HK-2 (cell line): ENCODE measurements at regions not wholly inside any gene's neighbourhood (a gene's known extent, or its start where the extent isn't known, plus 50 kb on each side); places are given as distances from the start of the nearest gene placed in this dataset.
"Not testable (repeated sequence)": the region's sequence is repeated elsewhere in the genome, so short reads cannot be mapped to it uniquely, and the experiment has no call there.

ENCODE experiments used
- DNase-seq: peaks from one replicate; pipeline ENCODE4 v3.0.0-alpha.2; 2018; ENCODE audit not compliant: unreplicated experiment

DNA sequence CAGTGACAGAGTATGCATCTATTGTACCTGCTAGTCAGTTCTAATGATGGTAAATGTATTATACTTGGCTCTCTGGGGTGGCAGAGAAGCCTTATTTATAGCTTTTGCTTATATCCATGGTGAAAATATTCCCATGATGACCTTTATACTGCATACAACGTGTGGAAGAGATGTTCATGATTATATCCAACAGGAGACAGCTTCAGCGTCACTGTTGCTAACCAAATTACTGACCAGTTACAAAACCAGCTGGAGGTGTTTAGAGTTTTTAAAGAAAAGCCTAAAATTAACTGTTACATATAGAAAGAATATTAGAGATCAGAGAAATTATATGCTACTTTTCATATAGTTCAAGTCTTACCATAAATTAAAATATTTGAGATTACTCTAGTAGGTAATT lies 280.8 kb downstream of the ETV1 start:
- no peak for DNase-seq

DNA sequence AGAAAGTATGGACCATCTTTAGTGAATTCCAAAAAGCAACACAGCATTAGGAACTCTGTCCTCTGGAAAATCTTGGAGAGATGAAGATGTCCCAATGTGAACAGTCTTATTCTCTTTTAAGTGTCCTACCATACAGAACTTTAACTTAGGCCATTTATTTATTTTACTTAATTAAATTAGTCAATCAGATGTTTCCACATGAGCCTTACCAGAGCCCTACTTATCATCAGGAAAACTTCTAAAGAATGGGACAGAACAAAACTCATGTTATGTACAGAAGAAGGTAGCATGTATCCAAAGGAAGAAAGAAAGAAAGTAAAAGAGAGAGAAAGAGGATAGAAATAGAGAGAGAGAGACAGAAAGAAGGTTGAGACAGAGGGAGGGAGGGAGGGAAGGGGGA lies 276.4 kb downstream of the ETV1 start:
- no peak for DNase-seq

DNA sequence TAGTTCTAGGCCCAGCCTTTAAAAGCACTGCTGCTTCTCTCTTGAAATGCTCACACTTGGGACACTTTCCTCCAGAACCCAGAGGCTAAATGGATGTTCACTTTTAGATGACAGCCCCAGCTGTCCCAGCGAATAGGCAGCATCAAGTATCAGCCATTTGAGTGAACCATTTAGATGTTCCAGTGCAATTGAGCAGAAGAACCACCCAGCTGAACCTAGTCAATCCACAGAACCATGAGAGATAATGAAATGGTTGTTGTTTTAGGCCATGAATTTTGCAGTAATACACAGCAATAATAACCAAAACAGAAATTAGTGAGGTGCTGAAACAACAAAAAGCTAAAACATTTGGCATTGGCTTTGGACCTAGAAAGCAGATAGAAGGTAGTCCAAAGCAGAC lies 273.9 kb downstream of the ETV1 start:
- no peak for DNase-seq

- no peak for DNase-seq
These were observed 272.4 kb downstream of the ETV1 start for GRCh38 chr7:13717031-13717430.

- DNase-seq = no peak
These were observed 265.1 kb downstream of the ETV1 start for GRCh38 chr7:13724191-13724976.

GRCh38 chr7:13724977-13725566 lies 264.4 kb downstream of the ETV1 start:
- no peak for DNase-seq

- DNase-seq = no peak
These were observed 263.9 kb downstream of the ETV1 start for GRCh38 chr7:13725591-13725990.

DNA sequence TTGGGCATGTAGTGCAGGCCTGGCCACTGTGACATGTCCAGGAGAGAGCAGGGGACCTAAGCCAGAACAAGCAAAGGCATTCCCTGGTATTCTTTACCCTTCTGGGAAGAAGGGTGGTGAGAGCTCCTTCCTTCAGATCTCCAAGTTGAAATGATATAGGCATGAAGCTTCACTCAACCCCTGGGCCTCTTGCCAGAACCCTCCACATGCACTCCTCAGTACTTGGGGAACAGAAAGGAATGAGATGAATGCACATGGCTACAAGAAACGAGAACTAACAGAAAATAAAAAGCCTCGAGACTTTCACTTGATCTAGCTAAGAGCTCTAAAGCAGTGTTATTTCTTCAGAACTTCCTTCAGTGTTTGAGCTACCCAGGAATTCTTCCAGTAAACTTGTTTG lies 262.2 kb downstream of the ETV1 start:
- no peak for DNase-seq

DNA sequence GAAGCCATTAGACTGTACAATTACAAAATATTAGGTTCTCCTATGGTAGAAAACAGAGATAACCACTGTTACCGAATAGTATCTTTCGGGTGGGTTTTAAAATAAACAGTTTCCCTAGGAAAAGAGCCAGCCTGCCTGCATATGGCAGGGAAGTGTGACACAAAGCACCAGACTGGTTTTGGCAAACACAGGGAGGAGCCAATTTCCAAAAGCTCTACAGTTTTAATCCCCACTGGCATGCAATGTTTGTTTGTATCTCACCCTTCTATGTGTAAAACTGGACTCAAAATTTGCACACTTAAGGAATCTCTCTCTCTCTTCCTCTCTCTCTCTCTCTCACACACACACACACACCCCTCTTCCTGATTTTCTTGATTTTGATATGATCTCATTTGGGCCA lies 261.7 kb downstream of the ETV1 start:
- no peak for DNase-seq

GRCh38 chr7:13728430-13728829 lies 261.0 kb downstream of the ETV1 start:
- DNase-seq = not testable (repeated sequence)

DNA sequence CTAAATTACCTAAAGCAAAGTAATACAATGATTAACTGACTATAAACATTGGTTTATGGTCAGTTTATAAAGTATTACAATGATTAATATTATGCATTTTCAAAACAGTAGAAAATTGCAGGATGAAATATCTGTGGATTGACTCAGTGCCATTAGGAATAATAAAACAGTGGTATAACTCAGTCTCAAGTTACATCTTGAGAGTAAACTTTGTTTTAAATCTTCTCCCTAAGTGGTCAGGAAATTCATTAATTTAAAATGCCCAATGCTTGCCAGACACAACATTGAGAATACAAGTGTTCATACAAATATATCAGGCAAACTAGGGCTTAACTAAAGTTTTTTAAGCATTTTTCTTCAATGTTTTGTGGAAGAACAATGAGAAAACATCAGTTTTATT lies 257.8 kb downstream of the ETV1 start:
- no peak for DNase-seq

DNA sequence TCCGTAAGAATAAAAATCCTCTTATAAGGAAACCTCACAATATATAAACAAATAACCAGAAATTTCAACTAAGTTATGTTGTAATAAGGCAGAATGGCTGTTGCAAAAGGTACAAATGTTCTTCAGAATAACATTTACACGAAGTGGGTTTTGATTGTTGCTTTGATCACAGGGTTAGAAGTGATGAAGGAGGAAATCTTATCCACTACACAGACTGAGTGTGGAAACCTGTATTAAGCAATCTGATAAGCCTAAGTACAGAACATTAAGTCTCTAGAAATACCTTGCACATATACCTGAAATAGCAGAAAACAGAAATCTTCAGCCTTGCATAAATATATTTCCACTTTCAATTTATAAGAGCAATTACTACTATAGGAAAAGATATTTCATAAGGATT lies 251.9 kb downstream of the ETV1 start:
- no peak for DNase-seq

GRCh38 chr7:13742126-13742525 lies 247.3 kb downstream of the ETV1 start:
- DNase-seq = no peak

GRCh38 chr7:13742811-13743210 lies 246.7 kb downstream of the ETV1 start:
- peak; percentile 7 for DNase-seq

DNA sequence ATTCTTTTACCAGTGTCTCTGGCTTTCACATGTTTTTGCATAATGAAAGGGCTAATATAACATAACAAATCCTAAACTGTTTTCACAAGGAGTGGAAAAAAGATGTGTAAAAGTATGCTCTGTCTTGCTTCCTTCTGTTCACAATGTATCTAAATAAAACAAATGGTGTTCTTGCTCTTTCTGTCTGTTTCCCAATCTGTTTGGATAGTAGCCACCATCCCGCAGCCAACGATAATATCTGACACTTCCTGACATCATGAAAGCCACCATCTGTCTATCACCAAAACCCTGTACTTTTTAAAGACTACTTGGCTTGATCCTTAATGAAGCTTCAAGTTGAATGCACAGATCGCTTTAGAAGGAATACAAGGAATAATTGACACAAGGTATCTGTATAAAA lies 246.2 kb downstream of the ETV1 start:
- no peak for DNase-seq

DNA sequence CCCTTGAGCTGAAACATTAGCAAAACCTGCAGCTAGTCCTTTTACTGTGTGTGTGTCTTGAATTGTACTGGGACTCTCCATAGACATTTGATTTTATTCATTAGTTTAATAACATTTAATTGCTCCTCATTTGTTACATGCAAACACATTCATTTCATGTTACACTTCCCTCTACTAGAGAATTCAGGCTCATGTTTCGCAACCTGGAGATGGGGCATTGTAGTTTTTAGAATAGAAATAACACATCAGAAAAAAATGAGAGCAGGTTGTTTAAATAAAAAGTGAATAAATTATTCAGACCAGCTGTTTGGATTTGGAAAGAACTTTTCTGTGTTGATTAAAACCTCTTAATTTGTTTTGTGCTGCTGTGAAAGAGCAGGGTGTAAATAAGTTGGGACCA lies 243.9 kb downstream of the ETV1 start:
- DNase-seq = no peak

- no peak for DNase-seq
These were observed 240.5 kb downstream of the ETV1 start for GRCh38 chr7:13748998-13749397.

DNA sequence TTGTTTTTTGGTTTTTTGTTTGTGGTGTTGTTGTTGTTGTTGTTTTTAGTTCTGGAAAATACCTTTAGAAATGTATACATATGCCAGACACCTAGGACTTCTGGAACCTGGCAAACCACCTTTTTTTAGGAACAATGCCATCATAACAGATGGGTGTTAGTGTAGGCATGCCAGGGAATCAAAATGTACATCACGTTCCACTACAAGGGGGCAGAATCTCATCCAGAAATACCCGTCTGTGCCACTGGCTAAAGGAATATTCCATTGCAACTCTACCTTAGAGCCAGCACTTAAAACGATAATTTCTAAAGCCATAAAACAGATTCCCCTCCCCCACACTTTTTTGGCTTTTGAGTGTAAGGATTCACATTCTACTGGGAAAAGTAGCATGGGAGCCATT lies 239.8 kb downstream of the ETV1 start:
- DNase-seq = no peak

DNA sequence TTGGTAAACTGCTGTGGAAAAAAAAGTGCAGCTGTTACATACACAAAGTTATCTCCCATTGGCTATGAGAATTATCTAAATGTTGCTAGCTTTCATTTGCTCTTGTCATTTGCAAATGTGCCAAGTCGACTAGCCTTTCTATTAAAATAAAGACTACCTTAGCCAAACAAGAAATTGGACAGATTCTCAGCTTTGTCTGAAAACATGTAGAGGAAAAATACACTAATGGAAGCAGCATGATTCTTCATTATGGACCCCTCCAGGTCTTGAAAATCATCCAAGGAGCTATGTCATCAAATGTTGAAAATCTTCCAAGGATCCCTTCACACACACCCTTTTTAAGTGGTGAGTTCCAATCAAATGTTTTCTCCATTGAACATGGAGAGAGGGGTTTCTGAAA lies 237.7 kb downstream of the ETV1 start:
- DNase-seq = no peak

DNA sequence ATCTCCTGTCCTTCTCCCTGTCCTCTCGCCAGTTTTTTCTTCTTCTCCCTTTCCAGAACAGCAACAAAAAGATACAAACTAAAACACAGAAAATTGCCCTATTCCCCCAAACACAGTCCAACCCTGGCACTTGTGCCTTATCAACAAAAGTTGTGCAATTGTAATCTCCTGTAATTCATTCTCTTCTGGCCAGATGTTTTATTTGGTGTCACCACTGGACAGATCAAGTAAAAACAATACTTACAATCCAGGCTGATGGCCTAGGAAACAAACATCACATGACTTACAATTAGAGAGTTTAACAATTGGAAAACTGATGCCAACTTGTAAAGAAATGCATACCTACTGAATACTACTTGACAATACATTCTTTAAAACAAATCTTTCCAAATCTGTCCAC lies 231.6 kb downstream of the ETV1 start:
- DNase-seq = no peak

DNA sequence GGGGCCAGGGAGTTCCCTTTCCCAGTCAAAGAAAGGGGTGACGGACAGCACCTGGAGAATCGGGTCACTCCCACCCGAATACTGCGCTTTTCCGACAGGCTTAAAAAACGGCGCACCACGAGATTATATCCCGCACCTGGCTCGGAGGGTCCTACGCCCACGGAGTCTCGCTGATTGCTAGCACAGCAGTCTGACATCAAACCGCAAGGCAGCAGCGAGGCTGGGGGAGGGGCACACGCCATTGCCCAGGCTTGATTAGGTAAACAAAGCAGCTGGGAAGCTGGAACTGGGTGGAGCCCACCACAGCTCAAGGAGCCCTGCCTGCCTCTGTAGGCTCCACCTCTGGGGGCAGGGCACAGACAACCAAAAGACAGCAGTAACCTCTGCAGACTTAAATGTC lies 223.6 kb downstream of the ETV1 start:
- not testable (repeated sequence) for DNase-seq

GRCh38 chr7:13770305-13770704 lies 219.2 kb downstream of the ETV1 start:
- DNase-seq = no peak

GRCh38 chr7:13774976-13775375 lies 214.5 kb downstream of the ETV1 start:
- no peak for DNase-seq

DNA sequence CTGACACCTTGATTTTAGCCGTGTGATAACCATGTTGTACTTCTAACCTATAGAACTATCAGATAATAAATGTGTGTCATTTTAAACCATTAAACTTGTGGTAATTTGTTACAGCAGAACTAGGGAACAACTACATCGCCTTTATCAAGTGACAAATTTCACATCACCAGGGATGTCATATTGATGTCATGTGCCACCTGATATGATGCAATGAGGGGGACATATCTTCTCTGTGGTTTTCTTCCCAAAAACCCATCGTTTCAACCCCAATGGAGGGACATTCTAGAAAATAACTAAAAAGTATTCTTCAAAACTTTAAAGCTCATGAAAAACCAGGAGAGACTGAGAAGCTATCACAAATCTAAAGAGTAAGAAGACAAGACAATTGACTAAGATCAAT lies 212.2 kb downstream of the ETV1 start:
- DNase-seq = no peak
